Right hindlimb (tissue), 1 donor: ENCODE measurements at regions not wholly inside any gene's neighbourhood (a gene's known extent, or its start where the extent isn't known, plus 50 kb on each side); places are given as distances from the start of the nearest gene placed in this dataset.

Experiments used
- DNase-seq: peaks from one replicate; pipeline ENCODE4 v3.0.0-alpha.2; 2018

- no peak for DNase-seq
These were observed 491.4 kb downstream of the TUSC7 start for GRCh38 chr3:117200962-117201361.

GRCh38 chr3:117201901-117202774 is 492.6 kb downstream of the TUSC7 start:
- DNase-seq, result no peak

DNA sequence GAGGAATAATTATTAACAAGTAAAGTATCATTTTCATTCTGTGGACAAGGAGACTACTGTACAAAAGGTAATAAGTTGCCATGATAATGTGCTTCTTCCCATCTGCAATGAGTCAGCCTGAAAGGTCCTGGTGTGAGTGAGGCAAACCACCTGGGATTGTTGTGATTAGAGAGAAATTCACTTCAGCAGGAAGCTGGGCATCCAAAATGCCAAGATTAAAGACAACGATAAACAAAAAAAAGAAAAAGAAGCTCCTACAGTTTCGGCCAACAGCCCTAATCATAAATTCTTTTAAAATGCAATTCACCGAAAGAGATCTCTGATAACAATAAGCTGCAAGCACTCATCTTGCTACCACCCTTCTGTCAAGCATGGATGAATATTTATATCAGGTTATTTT is 507.8 kb downstream of the TUSC7 start:
- DNase-seq, result no peak

GRCh38 chr3:117217760-117218316 is 508.3 kb downstream of the TUSC7 start:
- no peak for DNase-seq

GRCh38 chr3:117218641-117219048 is 509.1 kb downstream of the TUSC7 start:
- no peak for DNase-seq

- DNase-seq, result no peak
These were observed 509.7 kb downstream of the TUSC7 start for GRCh38 chr3:117219296-117219695.

- DNase-seq, result no peak
These were observed 517.4 kb downstream of the TUSC7 start for GRCh38 chr3:117226932-117227331.

DNA sequence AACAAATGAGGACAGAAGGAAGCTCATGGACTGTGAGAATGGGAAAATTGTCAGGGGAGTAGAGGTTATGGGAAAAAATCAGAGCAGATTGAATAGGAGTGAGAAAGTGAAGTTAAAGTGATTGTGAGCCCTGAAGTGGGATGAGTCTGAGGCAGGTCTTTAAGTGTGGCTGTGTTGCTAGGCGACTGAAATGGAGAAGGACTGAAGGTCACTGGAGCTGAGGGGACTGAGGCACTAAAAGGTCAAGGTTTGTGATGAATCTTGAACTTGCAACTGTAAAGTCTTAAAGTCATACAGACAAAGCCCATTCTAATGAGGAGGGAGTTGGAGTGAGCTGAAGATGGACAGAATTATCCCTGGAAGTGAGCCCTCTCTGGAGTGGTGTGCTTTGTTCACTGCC is 518.9 kb downstream of the TUSC7 start:
- DNase-seq, result no peak

- no peak for DNase-seq
These were observed 521.3 kb downstream of the TUSC7 start for GRCh38 chr3:117230924-117231323.

DNA sequence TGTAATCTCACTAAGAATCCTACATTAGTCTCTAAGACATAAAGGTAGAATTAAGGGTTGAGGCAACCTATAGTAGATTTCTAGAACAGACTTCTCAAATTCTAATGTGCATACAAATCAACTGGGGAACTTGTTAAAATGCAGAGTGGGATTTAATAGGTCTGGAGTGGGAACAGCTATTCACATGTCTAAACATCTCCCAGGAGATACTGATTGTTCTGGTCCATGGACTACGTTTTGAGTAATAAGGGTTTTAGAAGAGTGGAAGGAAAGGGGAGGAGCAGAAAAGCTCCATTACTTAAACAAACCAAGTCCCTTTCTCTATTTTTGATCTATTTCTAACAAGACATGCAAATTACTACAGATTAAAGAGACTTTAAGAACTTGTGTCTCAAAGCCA is 524.8 kb downstream of the TUSC7 start:
- no peak for DNase-seq

DNA sequence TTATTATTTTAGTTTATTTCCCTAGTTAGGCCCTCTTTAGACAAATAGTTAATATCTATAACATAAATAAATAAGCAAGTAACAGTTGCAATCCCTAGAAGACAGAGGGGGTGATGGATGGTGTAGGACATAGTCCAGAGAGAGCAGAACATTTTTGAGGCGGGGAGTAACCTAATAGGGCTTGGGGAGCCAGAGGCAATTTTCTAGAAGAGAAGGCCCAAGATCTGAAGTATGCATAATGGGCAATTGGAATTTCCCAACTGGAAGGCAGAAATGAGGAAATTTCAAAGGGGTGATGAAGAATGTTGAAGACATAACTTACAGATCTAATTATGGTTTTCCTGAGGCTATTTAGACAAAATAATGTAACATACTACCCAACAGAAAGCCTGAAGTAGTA is 525.7 kb downstream of the TUSC7 start:
- no peak for DNase-seq

DNA sequence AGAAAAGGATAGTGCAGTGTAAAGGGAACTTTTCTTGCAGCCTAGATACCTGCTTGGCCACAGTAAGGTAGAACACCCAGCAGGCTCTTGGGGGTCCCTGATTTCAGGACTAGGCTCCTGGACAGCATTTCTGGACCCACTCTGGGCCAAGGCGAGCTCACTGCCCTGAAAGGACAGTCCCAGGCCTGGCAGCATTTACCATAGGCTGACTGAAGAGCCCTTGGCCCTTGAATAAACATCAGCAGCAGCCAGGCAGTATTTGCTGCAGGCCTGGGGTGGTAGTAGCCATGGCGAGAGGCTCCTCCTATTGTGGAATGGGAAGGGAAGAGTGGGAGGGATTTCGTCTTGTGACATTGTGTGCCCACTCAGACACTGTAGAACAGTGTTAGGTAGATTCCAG is 529.2 kb downstream of the TUSC7 start:
- DNase-seq, result no peak

DNA sequence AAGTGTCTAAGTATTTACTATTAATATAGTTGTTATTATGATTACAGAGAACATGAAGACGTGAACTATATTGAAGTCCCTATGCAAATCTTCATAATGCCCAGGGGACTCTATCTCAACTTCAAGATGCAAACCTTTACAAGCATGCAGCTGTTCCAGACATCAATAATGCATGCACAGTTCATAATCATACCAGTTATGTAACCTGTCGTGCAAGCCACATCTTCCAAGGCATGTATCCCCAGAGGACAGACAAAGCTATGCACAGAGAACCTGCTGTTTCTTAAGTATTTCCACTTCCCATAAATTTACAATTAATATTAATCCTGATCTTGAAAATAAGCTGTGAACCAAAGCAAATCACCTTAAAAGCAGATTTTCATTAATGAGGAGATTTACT is 534.1 kb downstream of the TUSC7 start:
- no peak for DNase-seq

DNA sequence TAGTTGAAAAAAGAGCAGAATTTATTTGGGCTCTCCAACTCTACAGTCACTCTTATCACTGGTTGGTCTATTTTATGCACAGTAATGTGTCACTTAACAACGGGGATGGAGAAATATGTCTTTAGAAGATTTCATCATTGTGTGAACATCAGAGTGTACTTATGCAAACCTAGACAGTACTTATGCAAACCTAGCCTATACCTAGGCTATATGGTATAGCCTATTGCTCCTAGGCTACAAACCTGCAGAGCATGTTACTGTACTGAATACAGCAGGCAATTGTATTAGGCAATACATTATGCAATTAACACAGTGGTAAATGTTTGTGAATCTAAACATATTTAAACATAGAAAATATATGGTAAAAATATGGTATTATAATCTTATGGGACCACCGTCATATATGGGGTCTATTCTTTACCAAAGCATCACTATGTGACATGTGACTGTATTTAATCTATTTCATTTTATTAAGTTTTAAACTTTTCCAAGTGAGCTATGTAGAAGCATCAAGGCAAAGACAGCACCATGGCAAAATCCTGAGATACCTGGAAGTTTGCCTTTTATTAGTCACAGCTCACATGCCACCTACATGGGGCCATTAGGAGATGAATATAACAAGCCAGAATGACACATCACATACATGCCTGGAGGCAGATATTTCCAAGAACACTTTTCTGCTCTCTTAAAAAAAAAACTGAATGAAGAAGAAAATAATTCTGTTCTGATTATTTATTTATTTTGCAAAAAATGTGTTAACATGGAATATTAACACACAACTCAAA is 537.4 kb downstream of the TUSC7 start:
- DNase-seq, result no peak

GRCh38 chr3:117248153-117248552 is 538.6 kb downstream of the TUSC7 start:
- no peak for DNase-seq

DNA sequence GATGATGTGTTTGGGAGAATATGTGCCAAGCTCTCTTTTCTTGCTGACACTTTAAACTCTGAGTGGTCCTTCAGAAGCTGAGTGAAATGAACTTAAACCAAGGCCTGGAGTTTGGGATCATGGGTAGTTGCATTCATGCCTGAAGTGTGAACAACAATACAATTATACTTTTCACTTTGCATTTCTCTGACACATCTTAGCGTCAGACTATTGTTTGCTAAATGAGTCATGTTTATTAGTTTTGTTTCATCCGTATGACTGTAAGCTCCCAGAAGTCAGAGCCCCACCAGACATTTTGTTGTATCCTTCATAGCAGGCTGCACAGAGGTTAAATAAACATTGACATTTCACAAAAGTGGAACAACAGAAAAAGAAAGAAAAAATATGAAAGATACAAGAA is 542.6 kb downstream of the TUSC7 start:
- no peak for DNase-seq

GRCh38 chr3:117252651-117253050 is 543.1 kb downstream of the TUSC7 start:
- no peak for DNase-seq

DNA sequence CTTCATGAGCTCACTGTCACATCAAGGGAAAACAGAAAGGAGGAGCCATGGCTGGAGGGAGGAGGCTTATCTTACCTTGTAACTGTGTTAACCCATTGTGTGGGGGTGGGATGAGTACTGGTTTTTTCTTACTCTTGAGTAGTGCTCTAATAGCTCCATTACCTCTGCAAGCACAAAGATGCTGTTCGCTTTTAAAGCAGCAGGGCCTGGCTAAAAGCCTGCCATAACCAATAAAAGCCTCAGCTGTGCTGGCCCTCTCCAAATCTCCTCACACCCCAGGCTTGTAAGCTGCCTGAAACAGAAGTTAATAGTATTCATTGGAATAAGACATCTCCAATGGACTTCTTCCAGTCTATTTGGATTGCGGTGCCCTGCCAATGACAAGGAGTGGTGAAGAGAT is 544.1 kb downstream of the TUSC7 start:
- DNase-seq, result no peak

GRCh38 chr3:117254985-117255384 is 545.4 kb downstream of the TUSC7 start:
- DNase-seq, result no peak

- no peak for DNase-seq
These were observed 546.2 kb downstream of the TUSC7 start for GRCh38 chr3:117255736-117256135.

GRCh38 chr3:117261983-117262421 is 552.4 kb downstream of the TUSC7 start:
- no peak for DNase-seq

GRCh38 chr3:117263270-117263669 is 553.7 kb downstream of the TUSC7 start:
- DNase-seq, result no peak

GRCh38 chr3:117263745-117264144 is 554.2 kb downstream of the TUSC7 start:
- no peak for DNase-seq
